Mesothelial cell of epicardium (in vitro differentiated cells): ENCODE measurements at regions not wholly inside any gene's neighbourhood (a gene's known extent, or its start where the extent isn't known, plus 50 kb on each side); places are given as distances from the start of the nearest gene placed in this dataset.
"Not testable (repeated sequence)": the region's sequence is repeated elsewhere in the genome, so short reads cannot be mapped to it uniquely, and the experiment has no call there.

Experiments used
- DNase-seq, 2 experiments: peaks; one replicate each; pipeline ENCODE4 v3.0.0; 2021; ENCODE audit warnings: low spot score in 2 of 2; ENCODE audit not compliant: unreplicated experiment in 2 of 2
- H3K27ac Mint-ChIP-seq: 2 replicates; pipeline ENCODE4 v1.8.0; 2021; ENCODE audit warnings: mixed read lengths
- H3K27me3 Mint-ChIP-seq: 2 replicates; pipeline ENCODE4 v1.8.0; 2021; ENCODE audit warnings: low read depth, mixed read lengths
- H3K36me3 Mint-ChIP-seq: 2 replicates; pipeline ENCODE4 v1.8.0; 2021; ENCODE audit warnings: mixed read lengths
- H3K4me1 Mint-ChIP-seq: 2 replicates; pipeline ENCODE4 v1.8.0; 2021; ENCODE audit warnings: mixed read lengths
- H3K4me3 Mint-ChIP-seq: 2 replicates; pipeline ENCODE4 v1.8.0; 2021; ENCODE audit warnings: mild to moderate bottlenecking, moderate library complexity, mixed read lengths
- H3K9me3 Mint-ChIP-seq: 2 replicates; pipeline ENCODE4 v1.8.0; 2021; ENCODE audit warnings: mixed read lengths
- TF ChIP-seq, protein P1 (sequence below): fragments of 200-600 bp; sonication (generic); IDR thresholded peaks from one replicate; pipeline ENCODE4 v1.5.0; 2021; ENCODE audit warnings: antibody characterized with exemption; ENCODE audit not compliant: unreplicated experiment

DNA sequence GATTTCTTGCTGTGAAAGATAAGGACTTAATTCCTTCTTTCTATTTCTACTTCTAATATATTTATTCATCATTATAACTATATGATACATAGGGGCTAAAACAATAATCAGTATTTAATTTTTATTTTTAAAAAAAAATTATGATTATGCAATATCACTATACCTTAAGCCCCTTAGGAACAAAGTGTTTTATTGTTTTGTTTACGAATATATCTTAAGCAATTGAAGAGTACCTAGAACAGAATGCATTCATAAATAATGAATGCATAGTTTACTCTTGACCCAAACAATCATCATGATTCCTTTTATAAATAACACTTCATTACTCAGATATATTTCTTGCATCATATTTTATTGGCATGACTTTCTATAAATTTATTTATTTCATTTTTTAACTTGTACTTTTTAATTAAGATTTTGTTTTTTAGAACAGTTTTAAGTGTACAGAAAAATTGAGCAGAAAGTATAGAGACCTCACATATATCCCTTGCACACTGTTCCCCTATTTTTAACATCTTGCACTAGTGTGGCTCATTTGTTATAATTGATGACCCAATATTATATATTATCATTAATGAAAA is 339.9 kb upstream of the SPRY2 start:
- TF ChIP-seq, protein P1, sequence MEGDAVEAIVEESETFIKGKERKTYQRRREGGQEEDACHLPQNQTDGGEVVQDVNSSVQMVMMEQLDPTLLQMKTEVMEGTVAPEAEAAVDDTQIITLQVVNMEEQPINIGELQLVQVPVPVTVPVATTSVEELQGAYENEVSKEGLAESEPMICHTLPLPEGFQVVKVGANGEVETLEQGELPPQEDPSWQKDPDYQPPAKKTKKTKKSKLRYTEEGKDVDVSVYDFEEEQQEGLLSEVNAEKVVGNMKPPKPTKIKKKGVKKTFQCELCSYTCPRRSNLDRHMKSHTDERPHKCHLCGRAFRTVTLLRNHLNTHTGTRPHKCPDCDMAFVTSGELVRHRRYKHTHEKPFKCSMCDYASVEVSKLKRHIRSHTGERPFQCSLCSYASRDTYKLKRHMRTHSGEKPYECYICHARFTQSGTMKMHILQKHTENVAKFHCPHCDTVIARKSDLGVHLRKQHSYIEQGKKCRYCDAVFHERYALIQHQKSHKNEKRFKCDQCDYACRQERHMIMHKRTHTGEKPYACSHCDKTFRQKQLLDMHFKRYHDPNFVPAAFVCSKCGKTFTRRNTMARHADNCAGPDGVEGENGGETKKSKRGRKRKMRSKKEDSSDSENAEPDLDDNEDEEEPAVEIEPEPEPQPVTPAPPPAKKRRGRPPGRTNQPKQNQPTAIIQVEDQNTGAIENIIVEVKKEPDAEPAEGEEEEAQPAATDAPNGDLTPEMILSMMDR: no peak
- peaks cover 11% of the 10 kb centered on the region for H3K36me3 Mint-ChIP-seq
- H3K4me1 Mint-ChIP-seq: peaks cover 4% of the 10 kb centered on the region
- H3K4me3 Mint-ChIP-seq: no peak overlapping the region
- peaks cover 39% of the 10 kb centered on the region for H3K9me3 Mint-ChIP-seq
- no peaks in the 10 kb centered on the region for H3K27me3 Mint-ChIP-seq
- no peak for DNase-seq
- no peak overlapping the region for H3K27ac Mint-ChIP-seq

DNA sequence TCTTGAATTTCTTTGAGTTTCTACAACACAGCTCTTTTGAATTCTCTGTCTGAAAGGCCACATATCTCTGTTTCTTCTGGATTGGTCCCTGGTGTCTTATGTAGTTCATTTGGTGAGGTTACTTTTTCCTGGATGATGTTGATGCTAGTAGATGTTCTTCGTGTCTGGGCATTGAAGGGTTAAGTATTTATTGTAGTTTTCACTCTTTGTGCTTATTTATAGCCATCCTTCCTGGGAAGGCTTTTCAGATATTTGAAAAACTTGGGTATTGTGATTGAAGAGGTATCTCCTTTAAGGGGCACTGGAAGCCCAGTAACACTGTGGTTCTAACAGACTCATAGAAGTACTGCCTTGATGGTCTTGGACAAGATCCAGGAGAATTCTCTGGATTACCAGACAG is 338.5 kb upstream of the SPRY2 start:
- Mint-ChIP-seq H3K9me3 (peaks cover 39% of the 10 kb centered on the region), H3K27me3 (no peaks in the 10 kb centered on the region), H3K36me3 (peaks cover 11% of the 10 kb centered on the region), H3K27ac (no peak overlapping the region), H3K4me1 (no peaks in the 10 kb centered on the region), H3K4me3 (no peak overlapping the region)
- TF ChIP-seq, protein P1: no peak
- no peak for DNase-seq

DNA sequence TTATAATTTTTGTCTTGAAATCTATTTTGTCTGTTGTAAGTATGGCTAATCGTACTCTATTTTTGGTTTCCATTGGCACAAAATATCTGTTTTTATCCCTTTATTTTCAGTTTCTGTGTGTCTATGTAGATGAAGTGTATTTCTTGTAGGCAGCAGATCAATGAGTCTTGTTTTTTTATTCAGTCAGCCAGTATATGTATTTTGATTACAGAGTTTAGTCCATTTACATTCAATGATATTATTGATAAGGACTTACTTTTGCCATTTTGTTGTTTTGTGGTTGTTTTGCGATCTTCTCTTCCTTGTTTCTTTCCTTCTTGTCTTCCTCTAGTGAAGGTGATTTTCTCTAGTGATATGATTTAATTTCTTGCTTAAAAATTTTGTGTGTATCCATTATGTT is 336.3 kb upstream of the SPRY2 start:
- Mint-ChIP-seq H3K4me3 (no peak overlapping the region), H3K36me3 (peaks cover 21% of the 10 kb centered on the region)
- DNase-seq: no peak

DNA sequence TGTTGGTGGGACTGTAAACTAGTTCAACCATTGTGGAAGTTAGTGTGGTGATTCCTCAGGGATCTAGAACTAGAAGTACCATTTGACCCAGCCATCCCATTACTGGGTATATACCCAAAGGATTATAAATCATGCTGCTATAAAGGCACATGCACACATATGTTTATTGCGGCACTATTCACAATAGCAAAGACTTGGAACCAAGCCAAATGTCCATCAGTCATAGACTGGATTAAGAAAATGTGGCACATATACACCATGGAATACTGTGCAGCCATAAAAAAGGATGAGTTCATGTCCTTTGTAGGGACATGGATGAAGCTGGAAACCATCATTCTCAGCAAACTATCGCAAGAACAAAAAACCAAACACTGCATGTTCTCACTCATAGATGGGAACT is 334.5 kb upstream of the SPRY2 start:
- not testable (repeated sequence) for H3K4me3 Mint-ChIP-seq, H3K27me3 Mint-ChIP-seq, H3K4me1 Mint-ChIP-seq, H3K27ac Mint-ChIP-seq, DNase-seq
- peaks cover 65% of the 10 kb centered on the region for H3K9me3 Mint-ChIP-seq
- H3K36me3 Mint-ChIP-seq: peaks cover 29% of the 10 kb centered on the region

More for the DNA sequence above, 336.3 kb upstream of the SPRY2 start:
- no peaks in the 10 kb centered on the region for H3K27me3 Mint-ChIP-seq
- H3K27ac Mint-ChIP-seq: no peak overlapping the region
- TF ChIP-seq, protein P1: no peak
- H3K9me3 Mint-ChIP-seq: peaks cover 58% of the 10 kb centered on the region
- no peaks in the 10 kb centered on the region for H3K4me1 Mint-ChIP-seq

DNA sequence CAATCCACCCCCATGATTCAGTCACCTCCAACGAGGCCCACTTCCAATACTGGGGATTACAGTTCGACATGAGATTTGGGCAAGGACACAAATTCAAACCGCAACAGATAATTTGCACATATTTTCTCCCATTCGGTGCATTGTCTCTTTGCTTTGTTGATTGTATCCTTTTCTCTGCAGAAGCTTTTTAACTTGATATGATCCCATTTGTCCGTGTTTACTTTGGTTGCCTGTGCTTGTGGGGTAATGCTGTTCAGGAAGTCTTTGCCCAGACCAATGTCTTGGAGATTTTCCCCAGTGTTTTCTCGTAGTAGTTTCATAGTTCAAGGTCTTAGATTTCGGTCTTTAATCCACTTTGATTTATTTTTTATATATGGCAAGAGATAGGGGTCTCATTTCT is 330.8 kb upstream of the SPRY2 start:
- Mint-ChIP-seq H3K9me3 (peaks cover 41% of the 10 kb centered on the region), H3K27me3 (no peaks in the 10 kb centered on the region), H3K27ac (no peak overlapping the region), H3K4me1 (peaks cover 12% of the 10 kb centered on the region), H3K36me3 (peaks cover 23% of the 10 kb centered on the region), H3K4me3 (no peak overlapping the region)
- TF ChIP-seq, protein P1: no peak
- DNase-seq: no peak

DNA sequence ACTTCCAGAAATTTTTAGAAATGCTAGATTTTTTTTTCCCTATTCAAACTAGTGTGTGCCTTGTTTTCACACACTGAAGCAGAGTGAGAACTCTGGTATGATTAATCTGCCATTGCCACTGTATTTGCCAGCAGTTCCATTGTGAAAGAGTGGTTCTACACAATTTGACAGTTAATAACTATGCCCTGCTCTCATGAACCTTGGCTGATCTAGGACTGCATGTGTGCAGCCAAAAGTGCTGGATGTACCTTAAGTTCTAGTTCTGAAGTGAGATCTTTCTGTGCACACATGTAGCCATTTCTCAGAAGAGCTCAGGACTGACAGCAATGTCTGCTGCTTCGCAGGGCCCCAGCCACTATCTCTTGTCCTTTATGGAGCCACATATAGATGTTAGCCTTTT is 328.2 kb upstream of the SPRY2 start:
- Mint-ChIP-seq H3K36me3 (peaks cover 18% of the 10 kb centered on the region), H3K9me3 (peaks cover 37% of the 10 kb centered on the region), H3K4me1 (peaks cover 16% of the 10 kb centered on the region), H3K27ac (no peak overlapping the region), H3K27me3 (no peaks in the 10 kb centered on the region), H3K4me3 (no peak overlapping the region)
- DNase-seq: no peak
- TF ChIP-seq, protein P1: no peak
